Fibroblast of pulmonary artery (primary cell): ENCODE measurements at regions not wholly inside any gene's neighbourhood (a gene's known extent, or its start where the extent isn't known, plus 50 kb on each side); places are given as distances from the start of the nearest gene placed in this dataset.

Source experiments
- DNase-seq: peaks from one replicate; pipeline ENCODE4 v3.0.0-alpha.2; 2010; ENCODE audit warnings: low read depth
- H3K4me3 ChIP-seq: replicated peaks from 2 replicates; pipeline ENCODE4 v1.5.1; 2011; ENCODE audit warnings: low read depth, mild to moderate bottlenecking, control low read depth, low read length, moderate library complexity
- CTCF ChIP-seq: IDR thresholded peaks from 2 replicates; pipeline ENCODE4 v1.5.1; 2011; ENCODE audit warnings: mild to moderate bottlenecking, control low read depth, low read length, inconsistent platforms; ENCODE audit errors: missing control alignments

GRCh38 chr10:20949967-20950366, 52.9 kb upstream of the NEBL start:
- DNase-seq = no peak
- no peak for TF ChIP-seq CTCF
- no peak overlapping the region for H3K4me3 ChIP-seq

GRCh38 chr10:20948686-20949327, 51.7 kb upstream of the NEBL start:
- no peak overlapping the region for H3K4me3 ChIP-seq
- no peak for TF ChIP-seq CTCF
- no peak for DNase-seq
